D341Med (cell line): ENCODE measurements at regions not wholly inside any gene's neighbourhood (a gene's known extent, or its start where the extent isn't known, plus 50 kb on each side); places are given as distances from the start of the nearest gene placed in this dataset.

Source experiments
- DNase-seq: peaks from one replicate; pipeline ENCODE4 v3.0.0; 2012; ENCODE audit warnings: low spot score

DNA sequence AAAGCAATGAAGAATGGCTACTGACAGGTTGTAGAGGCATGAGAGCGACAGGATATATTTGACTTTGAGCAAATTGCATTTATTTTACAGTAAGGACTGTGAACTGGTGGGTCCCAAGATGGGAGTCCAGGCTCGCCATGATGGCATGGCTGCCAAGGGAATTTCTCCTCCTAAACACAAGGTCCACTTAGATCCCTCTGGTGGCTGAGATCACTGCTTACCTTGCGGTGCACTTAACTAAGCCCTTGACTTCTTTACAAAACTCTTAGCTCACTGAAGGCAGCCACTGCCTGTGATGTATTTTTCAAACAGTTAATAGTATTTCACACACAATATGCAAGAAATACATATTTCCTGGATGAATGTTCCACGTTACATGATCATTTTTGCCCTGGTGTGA, 50.3 kb upstream of the SORBS2 start:
- DNase-seq, result no peak

- no peak for DNase-seq
These were observed 52.0 kb upstream of the SORBS2 start for GRCh38 chr4:185863946-185864345.

DNA sequence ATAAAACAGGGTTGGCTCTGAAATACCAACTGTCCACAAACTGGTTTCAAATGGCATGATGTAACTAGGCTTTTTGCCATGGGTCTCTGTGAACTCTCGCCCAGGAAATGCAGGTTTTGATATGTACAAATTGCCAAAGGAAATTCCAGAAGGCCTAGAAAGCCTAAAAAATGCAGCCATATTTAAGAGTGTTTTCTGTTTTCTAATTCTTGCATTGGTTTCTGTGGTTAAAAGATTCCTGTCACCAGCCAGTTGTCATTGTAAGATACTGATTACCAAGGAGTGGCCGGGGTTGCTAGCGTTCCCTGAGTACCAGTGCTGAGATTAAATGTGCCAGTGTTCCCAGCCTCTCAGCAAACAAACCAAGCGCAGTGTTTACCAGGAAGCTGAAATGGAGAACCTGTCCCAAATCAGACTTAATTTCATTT, 53.9 kb upstream of the SORBS2 start:
- DNase-seq, result no peak

GRCh38 chr4:185867770-185868169, 55.8 kb upstream of the SORBS2 start:
- DNase-seq, result no peak

DNA sequence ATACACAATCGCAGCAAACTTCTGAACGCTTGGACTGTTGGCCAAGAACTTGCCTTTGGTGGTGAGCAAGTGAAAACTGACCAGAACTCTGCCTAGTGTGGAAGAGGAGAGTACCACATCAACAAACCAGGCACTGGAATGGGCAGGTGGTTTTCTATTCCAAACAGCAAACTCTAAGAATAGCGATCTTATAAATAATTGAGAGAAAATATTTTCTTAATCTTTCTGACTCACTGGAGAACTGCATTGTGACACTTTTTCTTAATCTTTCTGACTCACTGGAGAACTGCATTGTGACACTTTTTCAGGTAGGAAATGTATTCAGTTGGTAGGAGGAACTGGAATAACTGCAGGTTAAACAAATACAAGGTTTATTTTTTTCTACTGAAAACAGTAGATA, 57.0 kb upstream of the SORBS2 start:
- DNase-seq, result no peak

DNA sequence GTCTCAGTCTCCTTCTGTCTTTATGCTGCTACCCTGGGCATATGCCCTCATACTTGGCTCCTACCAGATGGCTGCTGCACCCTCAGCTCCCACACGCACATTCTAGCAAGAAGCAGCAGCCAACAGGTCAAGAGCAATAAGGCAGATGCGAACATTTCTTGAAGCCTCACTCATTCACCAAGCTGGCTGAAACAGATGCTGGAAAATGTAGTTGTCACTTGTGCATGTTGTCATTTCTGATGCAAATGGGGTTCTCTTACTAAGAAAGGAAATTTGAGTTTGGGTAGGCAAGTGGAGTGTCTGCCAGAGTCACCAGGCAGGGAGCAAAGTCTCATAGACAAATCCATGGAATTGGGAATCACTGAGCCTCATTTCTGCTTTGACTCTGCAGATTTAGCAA, 57.4 kb upstream of the SORBS2 start:
- no peak for DNase-seq

DNA sequence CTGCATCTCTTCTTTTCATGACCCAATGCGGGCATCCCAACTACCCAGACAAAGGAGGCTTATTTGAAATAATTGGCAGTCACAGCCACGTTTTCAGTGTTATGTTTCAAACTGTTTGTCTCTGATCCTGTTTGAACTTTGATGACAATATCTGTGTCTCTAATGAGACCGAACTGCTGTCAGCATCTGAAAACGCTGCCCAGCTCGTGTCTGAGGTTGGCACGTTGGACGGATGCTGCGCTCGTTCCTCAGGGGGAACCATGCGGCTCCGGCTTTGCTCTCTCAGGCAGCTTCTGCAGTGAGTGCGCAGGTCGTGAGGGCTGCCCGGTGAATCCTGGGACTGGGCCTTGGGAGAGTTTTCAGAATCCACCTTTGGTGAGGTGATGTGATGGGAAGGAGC, 58.4 kb upstream of the SORBS2 start:
- DNase-seq, result no peak

GRCh38 chr4:185872747-185873380, 60.9 kb upstream of the SORBS2 start:
- no peak for DNase-seq

- no peak for DNase-seq
These were observed 62.7 kb upstream of the SORBS2 start for GRCh38 chr4:185874516-185875230.

DNA sequence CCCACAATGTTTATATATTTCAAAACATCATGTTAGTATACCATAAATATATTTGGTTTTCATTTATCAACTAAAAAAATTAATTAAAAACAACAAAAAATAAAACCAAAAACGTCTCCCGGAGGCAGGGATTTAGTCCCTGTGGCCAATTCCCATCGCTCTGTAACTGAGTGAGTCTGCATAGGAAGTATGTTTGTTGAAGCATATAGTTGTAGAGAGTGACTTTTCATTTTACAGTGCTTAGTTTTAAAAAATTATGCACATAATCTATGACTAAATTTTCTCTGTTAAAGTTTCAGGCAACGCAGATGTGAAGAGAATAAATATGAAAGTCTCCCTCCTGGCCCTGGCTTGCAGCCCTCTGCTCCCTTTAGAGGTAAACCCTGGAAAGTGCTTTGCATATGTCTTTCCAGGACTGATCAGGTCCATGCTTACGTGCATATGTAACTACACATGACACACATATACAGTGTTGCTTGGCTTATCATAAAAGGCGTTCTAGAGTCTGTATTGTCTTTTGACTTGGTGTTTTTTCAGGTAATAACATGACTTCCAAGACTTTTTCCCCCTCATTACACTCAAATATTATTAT, 63.4 kb upstream of the SORBS2 start:
- DNase-seq, result no peak

DNA sequence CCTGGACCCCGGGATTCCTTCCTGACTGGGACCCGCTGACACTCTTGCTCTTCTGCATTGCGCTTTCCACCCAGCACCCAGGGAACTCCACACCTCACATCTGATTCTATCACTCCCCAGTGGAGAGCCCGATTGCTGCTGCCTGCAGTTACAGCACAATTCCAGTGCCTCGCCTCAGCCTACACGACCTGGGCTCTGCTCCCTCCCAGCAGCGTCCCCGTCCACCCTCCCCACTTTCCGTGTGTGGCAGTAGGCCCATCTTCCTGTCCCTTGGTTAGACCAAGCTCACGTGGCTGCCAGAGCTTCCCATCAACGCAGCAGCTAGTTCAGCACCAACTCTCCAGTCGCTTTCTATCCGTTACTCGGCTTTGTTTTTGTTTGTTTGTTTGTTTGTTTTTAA, 66.6 kb upstream of the SORBS2 start:
- no peak for DNase-seq

DNA sequence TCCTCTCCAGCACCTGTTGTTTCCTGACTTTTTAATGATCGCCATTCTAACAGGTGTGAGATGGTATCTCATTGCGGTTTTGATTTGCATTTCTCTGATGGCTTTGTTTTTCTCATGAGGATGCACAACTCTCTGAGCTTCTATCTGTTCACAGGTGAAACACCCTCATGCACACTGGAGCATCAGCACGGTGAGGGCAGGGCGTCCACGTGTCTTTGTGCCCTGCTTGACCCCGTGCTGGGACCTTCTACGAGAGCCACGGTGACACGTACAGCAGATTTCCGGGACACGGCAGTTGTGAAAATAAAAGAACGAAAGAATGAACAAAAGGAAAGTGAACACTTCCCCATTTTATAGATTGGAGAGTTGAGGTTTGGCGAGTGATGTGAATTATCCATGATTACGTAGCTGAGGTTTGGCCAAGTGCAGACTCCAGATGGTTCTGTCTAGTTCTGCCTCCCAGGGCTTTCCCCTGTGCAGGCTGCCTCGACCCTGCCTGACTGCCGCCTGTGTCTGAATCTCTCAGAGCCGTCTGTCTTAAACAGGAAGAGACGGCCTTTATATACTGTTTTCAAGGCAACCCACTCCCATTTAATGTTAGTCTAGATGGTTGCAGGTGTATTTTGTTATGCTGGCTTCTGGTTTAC, 67.8 kb upstream of the SORBS2 start:
- DNase-seq, result no peak

DNA sequence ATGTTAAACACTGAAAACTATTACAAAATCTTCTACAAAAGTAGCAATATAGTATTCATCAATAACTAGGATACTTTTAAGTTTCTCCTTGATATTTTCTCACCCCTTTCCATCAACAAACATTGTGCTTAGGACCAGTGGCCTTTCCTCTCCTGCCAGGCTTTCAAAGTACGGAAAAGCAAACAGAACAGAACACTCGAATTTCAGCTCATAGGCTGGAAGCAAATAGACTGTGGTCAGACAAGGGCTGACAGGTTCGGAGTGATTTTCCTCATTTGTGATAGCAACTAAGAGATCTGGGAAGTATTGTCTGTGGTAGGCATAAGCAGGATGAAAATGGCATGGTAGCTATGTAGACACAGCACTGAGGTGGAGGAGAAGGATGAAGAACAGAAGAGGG, 68.6 kb upstream of the SORBS2 start:
- DNase-seq, result no peak

- DNase-seq, result no peak
These were observed 69.4 kb upstream of the SORBS2 start for GRCh38 chr4:185881430-185881829.

- no peak for DNase-seq
These were observed 71.6 kb upstream of the SORBS2 start for GRCh38 chr4:185883591-185883990.

DNA sequence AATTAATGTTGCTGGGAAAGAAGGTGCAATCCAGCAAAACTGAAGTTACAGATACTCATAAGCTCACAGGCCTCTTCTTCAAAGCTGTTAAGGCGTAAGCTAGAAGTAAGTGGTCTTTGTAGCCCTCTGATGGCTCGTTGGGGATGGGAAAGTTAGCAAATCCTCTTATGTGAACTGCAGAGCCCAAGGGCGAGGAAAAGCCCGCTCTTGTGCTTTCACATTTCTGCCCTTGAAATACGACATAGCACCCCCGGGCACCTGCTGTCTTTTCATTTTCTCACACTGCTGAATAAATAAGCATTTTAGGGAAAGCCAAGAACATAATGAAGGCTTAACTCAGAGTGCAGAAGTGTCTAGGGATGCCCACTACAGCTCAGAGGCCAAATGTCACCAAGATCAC, 73.1 kb upstream of the SORBS2 start:
- peak; percentile 58 for DNase-seq

DNA sequence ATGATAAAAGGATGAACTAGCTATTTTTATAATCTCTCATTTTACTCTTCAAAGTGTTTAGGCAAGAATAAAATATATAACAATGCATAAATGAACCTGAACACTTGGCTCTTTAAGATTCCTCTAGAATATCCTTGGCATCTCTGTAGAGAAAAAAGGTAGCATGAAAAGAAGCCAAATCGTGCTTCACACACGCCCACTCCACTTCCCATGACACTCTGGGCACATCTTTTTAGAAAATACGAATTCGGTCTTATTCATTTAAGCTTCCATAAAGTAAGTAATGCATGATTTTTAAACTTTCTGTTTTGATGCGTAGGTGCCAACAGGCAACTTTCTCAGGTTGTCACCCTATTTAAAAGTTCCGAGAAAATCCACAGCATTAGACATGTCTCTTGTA, 73.6 kb upstream of the SORBS2 start:
- DNase-seq, result no peak

DNA sequence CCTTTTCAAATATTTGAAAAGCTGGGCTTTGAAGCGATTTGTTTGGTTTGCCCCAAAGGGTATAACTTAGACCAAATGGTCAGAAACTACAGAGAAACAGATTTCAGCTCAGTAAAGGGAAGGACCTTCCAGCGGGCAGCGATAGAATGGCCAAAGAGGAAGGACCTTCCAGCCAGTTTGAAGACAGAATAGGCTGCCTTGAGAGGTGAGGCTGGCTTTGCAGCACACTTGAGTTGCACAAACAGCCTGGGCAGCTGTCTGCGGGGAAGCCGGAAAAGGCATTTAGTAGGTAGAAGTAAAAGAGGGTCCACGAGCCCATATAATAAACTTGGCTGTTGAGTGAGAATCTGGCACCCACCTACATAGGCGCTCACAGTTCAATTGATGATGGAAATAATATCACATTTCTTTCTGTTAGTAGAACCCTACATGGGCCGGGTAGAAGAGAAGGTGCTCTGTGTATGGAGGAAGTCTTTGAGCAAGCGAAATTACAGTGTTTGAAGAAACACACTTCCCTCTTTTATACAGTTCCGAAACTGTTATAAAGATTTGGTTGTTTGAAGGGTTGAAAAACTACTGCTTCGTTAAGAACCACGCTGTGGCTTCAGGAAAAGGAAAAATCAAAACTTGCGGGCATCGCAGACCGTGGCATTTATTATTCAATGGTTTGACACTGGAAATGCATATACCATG, 75.0 kb upstream of the SORBS2 start:
- DNase-seq, result no peak

- no peak for DNase-seq
These were observed 76.7 kb upstream of the SORBS2 start for GRCh38 chr4:185888676-185889075.

- DNase-seq, result no peak
These were observed 77.6 kb upstream of the SORBS2 start for GRCh38 chr4:185889585-185889984.

DNA sequence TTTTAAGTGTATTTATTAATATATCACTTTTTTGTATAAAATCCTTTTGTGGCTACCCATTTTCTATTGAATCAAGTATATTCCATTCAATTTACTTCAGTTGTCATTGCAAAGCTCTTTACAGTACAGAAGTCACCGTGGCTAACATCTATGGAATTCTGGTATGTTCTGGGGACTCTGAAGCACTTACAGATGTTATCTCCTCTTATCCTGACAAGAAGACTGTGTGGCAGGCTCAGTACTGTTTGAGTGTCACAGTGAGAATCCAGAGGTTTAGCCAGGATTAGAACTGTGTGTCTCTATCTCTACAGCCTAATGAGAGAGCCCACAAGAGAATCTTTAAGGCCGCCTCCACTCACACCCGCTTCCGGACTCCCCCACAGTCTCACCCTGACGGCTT, 78.2 kb upstream of the SORBS2 start:
- no peak for DNase-seq

- no peak for DNase-seq
These were observed 80.2 kb upstream of the SORBS2 start for GRCh38 chr4:185892165-185892564.

- DNase-seq, result no peak
These were observed 81.5 kb upstream of the SORBS2 start for GRCh38 chr4:185893500-185893899.
